Bronchial epithelial cell (primary cell): ENCODE measurements at regions not wholly inside any gene's neighbourhood (a gene's known extent, or its start where the extent isn't known, plus 50 kb on each side); places are given as distances from the start of the nearest gene placed in this dataset.
"Not testable (repeated sequence)": the region's sequence is repeated elsewhere in the genome, so short reads cannot be mapped to it uniquely, and the experiment has no call there.

Experiments
- DNase-seq: peaks from one replicate; pipeline ENCODE4 v3.0.0-alpha.2; 2010; ENCODE audit warnings: low read depth
- FAIRE-seq: peaks from 2 replicates; lab custom pipeline; 2011; peaks lifted over from hg19 to GRCh38; lab: Jason Lieb, UNC
- H3K27me3 ChIP-seq: 2 replicates; pipeline ENCODE4 v1.5.1; 2011; ENCODE audit warnings: low read length; ENCODE audit not compliant: control insufficient read depth, insufficient read depth
- H3K36me3 ChIP-seq: 2 replicates; pipeline ENCODE4 v1.5.1; 2011; ENCODE audit warnings: low read length; ENCODE audit not compliant: control insufficient read depth, insufficient read depth
- H3K4me3 ChIP-seq: 2 replicates; pipeline ENCODE4 v1.5.1; 2011; ENCODE audit warnings: mild to moderate bottlenecking, low read depth, low read length, control low read depth
- CTCF ChIP-seq: IDR thresholded peaks from 2 replicates; pipeline ENCODE4 v1.5.1; 2011; ENCODE audit warnings: mild to moderate bottlenecking, moderate library complexity, low read length, control low read depth, inconsistent platforms; ENCODE audit not compliant: insufficient read depth, severe bottlenecking

DNA sequence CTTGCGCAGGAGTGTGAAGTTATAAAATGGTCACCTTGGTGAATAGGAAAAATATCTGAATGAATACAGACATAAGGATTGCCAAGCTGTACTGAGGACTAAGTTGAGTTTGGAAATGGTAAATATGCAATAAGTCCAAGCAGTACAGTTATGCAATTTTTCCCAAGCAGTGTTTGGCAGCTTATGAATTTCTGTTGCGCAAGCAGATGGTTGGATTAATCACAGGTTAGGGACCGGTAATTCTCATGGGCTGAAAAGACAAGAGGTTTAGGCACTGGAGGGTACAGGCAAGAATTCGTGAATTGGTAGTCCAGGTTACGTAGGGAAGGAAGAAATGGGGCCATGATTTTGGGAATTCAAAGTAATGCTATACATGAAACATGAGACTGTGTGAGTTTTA lies 210.3 kb downstream of the RAP2B start:
- TF ChIP-seq CTCF = no peak
- peak; percentile 23 for FAIRE-seq
- Histone ChIP-seq H3K4me3 (no peak overlapping the region), H3K27me3 (no peaks in the 10 kb centered on the region), H3K36me3 (no peaks in the 10 kb centered on the region)
- DNase-seq = peak; percentile 89

DNA sequence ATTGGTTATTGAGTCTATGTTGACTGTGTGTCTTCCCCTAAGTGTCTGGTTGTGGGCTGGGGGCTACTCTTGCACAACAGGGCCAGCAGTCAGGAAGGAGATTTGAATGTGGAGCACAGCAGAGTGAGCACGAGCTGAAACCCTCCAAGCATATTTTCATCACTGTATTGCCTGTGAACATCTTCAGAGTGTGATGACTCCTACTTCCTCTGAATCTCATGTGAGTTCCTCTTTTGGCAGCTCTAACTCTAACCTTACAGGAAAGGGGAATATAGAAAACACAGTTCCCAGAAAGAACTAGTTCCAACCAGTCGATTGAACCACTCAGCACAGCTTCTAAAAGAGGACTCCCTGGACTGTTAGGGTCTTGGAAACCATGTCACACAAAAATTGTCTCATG lies 211.6 kb downstream of the RAP2B start:
- H3K36me3 ChIP-seq = no peaks in the 10 kb centered on the region
- no peak for FAIRE-seq
- DNase-seq = peak; percentile 28
- no peak overlapping the region for H3K4me3 ChIP-seq
- no peaks in the 10 kb centered on the region for H3K27me3 ChIP-seq
- no peak for TF ChIP-seq CTCF

DNA sequence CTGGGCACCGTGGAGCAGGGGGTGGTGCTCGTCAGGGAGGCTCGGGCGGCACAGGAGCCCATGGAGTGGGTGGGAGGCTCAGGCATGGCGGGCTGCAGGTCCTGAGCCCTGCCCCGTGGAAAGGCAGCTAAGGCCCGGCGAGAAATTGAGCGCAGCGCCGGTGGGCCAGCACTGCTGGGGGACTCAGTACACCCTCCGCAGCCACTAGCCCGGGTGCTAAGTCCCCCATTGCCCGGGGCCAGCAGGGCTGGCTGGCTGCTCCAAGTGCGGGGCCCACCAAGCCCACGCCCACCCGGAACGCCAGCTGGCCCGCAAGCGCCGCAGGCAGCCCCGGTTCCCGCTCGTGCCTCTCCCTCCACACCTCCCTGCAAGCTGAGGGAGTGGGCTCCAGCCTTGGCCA lies 216.3 kb downstream of the RAP2B start:
- H3K36me3 ChIP-seq, DNase-seq, H3K4me3 ChIP-seq, FAIRE-seq, H3K27me3 ChIP-seq: not testable (repeated sequence)

DNA sequence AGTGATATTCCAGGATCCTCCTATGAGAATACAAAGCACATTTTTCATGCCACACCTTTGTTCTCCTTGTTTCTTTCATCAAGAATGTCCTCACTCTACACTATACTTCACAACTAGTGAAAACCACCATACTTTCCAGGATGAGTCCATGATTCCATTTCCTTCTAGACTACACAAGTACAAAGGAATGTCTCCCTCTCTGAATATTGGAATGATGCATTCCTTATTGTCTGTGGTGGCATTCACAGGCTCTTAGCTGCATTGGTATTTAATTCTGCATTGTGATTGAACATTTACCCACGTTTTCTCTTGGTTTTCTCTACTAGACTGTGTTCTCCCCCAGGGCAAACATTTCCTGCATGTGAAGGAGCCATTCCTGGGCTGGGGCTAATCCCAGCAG lies 217.5 kb downstream of the RAP2B start:
- no peak overlapping the region for H3K4me3 ChIP-seq
- DNase-seq = no peak
- H3K36me3 ChIP-seq = no peaks in the 10 kb centered on the region
- no peak for FAIRE-seq
- no peak for TF ChIP-seq CTCF
- no peaks in the 10 kb centered on the region for H3K27me3 ChIP-seq

- no peak for TF ChIP-seq CTCF
- Histone ChIP-seq H3K36me3 (no peaks in the 10 kb centered on the region), H3K4me3 (no peak overlapping the region), H3K27me3 (no peaks in the 10 kb centered on the region)
- DNase-seq (no peak), FAIRE-seq (no peak)
Observed at GRCh38 chr3:153385343-153385742, 223.3 kb downstream of the RAP2B start.

GRCh38 chr3:153392363-153392762 lies 230.3 kb downstream of the RAP2B start:
- DNase-seq (no peak), FAIRE-seq (no peak)
- H3K27me3 ChIP-seq = no peaks in the 10 kb centered on the region
- no peak for TF ChIP-seq CTCF
- no peak overlapping the region for H3K4me3 ChIP-seq
- H3K36me3 ChIP-seq = no peaks in the 10 kb centered on the region

DNA sequence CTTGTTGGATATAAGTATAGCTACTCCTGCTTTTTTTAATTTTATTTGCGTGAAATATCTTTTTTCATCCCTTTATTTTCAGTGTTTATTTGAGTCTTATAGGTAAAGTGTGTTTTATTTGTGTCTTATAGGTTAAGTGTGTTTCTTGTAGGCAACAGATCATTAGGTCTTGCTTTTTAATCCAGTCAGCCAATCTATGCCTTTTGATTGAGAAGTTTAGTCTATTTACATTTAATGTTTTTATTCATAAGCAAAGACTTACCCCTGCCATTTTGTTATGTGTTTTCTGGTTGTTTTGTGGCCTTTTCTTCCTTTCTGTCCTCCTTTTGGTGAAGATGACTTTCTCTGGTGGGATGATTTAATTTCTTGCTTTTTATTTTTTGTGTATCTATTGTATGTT lies 232.0 kb downstream of the RAP2B start:
- no peak for FAIRE-seq
- DNase-seq = no peak
- no peaks in the 10 kb centered on the region for H3K27me3 ChIP-seq
- H3K36me3 ChIP-seq = no peaks in the 10 kb centered on the region
- no peak overlapping the region for H3K4me3 ChIP-seq
- no peak for TF ChIP-seq CTCF
